Neural cell (in vitro differentiated cells): ENCODE measurements at regions not wholly inside any gene's neighbourhood (a gene's known extent, or its start where the extent isn't known, plus 50 kb on each side); places are given as distances from the start of the nearest gene placed in this dataset.

ENCODE experiments used
- H2AFZ ChIP-seq: fragments of 200-600, 300-800 bp; sonication (generic), shearing (Covaris generic); 2 replicates; pipeline ENCODE4 v1.6.0; 2014; ENCODE audit warnings: low read depth, mild to moderate bottlenecking, antibody characterized with exemption, low read length, moderate library complexity
- H3F3A ChIP-seq: fragments of 200-600 bp; shearing (Covaris generic); 2 replicates; pipeline ENCODE4 v1.6.1; 2016; ENCODE audit warnings: mild to moderate bottlenecking, moderate library complexity, mixed read lengths, antibody characterized with exemption, low read length; ENCODE audit not compliant: insufficient read depth, poor library complexity, severe bottlenecking
- H3K27ac ChIP-seq: fragments of 200-600, 300-800 bp; sonication (generic), shearing (Covaris generic); 2 replicates; pipeline ENCODE4 v1.5.1; 2014; ENCODE audit warnings: mild to moderate bottlenecking, low read length, moderate library complexity
- H3K27me3 ChIP-seq: fragments of 300-800, 200-600 bp; sonication (generic), shearing (Covaris generic); 2 replicates; pipeline ENCODE4 v1.6.0; 2014; ENCODE audit warnings: mild to moderate bottlenecking, low read depth, low read length, moderate library complexity; ENCODE audit not compliant: insufficient read depth
- H3K36me3 ChIP-seq: fragments of 300-800, 200-600 bp; sonication (generic), shearing (Covaris generic); 2 replicates; pipeline ENCODE4 v1.5.1; 2014; ENCODE audit warnings: mild to moderate bottlenecking, antibody characterized with exemption, low read length, moderate library complexity; ENCODE audit not compliant: insufficient read depth
- H3K4me2 ChIP-seq: fragments of 300-800, 200-600 bp; sonication (generic), shearing (Covaris generic); 2 replicates; pipeline ENCODE4 v1.6.0; 2014; ENCODE audit warnings: mild to moderate bottlenecking, low read length
- H3K4me3 ChIP-seq: fragments of 300-800, 200-600 bp; sonication (generic), shearing (Covaris generic); 2 replicates; pipeline ENCODE4 v1.5.1; 2014; ENCODE audit warnings: mild to moderate bottlenecking, low read length, moderate library complexity
- H3K79me2 ChIP-seq: fragments of 200-600 bp; shearing (Covaris generic); replicated peaks from 2 replicates; pipeline ENCODE4 v1.6.0; 2014; ENCODE audit warnings: mild to moderate bottlenecking, low read length, moderate library complexity; ENCODE audit not compliant: insufficient read depth
- H3K9ac ChIP-seq: fragments of 300-800, 200-600 bp; sonication (generic), shearing (Covaris generic); 2 replicates; pipeline ENCODE4 v1.6.1; 2016; ENCODE audit warnings: mild to moderate bottlenecking, low read length, mixed read lengths
- H3K9me2 ChIP-seq: fragments of 200-600 bp; shearing (Covaris generic); 2 replicates; pipeline ENCODE4 v1.6.1; 2016; ENCODE audit warnings: mild to moderate bottlenecking, low read length, mixed read lengths; ENCODE audit not compliant: insufficient read depth
- H3K9me3 ChIP-seq: fragments of 200-600, 300-800 bp; sonication (generic), shearing (Covaris generic); 2 replicates; pipeline ENCODE4 v1.6.1; 2016; ENCODE audit warnings: mild to moderate bottlenecking, mixed run types, low read length, moderate library complexity, mixed read lengths
- H4K20me1 ChIP-seq: fragments of 200-600 bp; shearing (Covaris generic); 2 replicates; pipeline ENCODE4 v1.6.1; 2016; ENCODE audit warnings: mild to moderate bottlenecking, mixed run types; ENCODE audit not compliant: insufficient read depth
- CTCF ChIP-seq: fragments of 450-650 bp; IDR thresholded peaks from 2 replicates; pipeline ENCODE4 v1.5.1; 2014; ENCODE audit warnings: antibody characterized with exemption, mild to moderate bottlenecking, moderate library complexity; ENCODE audit not compliant: poor library complexity, severe bottlenecking
- EP300 ChIP-seq: fragments of 450-650 bp; conservative IDR thresholded peaks from 2 replicates; pipeline ENCODE4 v1.6.1; 2014; ENCODE audit warnings: antibody characterized with exemption, mild to moderate bottlenecking, moderate library complexity; ENCODE audit not compliant: poor library complexity, severe bottlenecking
- EZH2 ChIP-seq: fragments of 200-600, 300-800 bp; shearing (Covaris generic), sonication (generic); IDR thresholded peaks from 2 replicates; pipeline ENCODE4 v1.6.1; 2014; ENCODE audit warnings: antibody characterized with exemption, low read length, borderline replicate concordance, mild to moderate bottlenecking; ENCODE audit not compliant: insufficient read depth, poor library complexity, severe bottlenecking
- MXI1 ChIP-seq: fragments of 450-650 bp; conservative IDR thresholded peaks from 2 replicates; pipeline ENCODE4 v1.6.1; 2014; ENCODE audit warnings: antibody characterized with exemption, mild to moderate bottlenecking; ENCODE audit not compliant: poor library complexity, severe bottlenecking
- POLR2AphosphoS5 ChIP-seq: IDR thresholded peaks from 2 replicates; pipeline ENCODE4 v1.6.1; 2012
- RAD21 ChIP-seq: fragments of 450-650 bp; conservative IDR thresholded peaks from 2 replicates; pipeline ENCODE4 v1.6.1; 2014; ENCODE audit warnings: antibody characterized with exemption, mild to moderate bottlenecking, moderate library complexity
- REST ChIP-seq: IDR thresholded peaks from 2 replicates; pipeline ENCODE4 v1.6.1; 2012; ENCODE audit warnings: borderline replicate concordance
- SMC3 ChIP-seq: fragments of 450-650 bp; conservative IDR thresholded peaks from 2 replicates; pipeline ENCODE4 v1.6.1; 2014; ENCODE audit warnings: antibody characterized with exemption, mild to moderate bottlenecking, moderate library complexity; ENCODE audit not compliant: poor library complexity
- TAF1 ChIP-seq: IDR thresholded peaks from 2 replicates; pipeline ENCODE4 v1.6.1; 2012; ENCODE audit warnings: low read depth

- Histone ChIP-seq H2AFZ (no peak overlapping the region), H3K27ac (no peak overlapping the region), H3F3A (no peaks in the 10 kb centered on the region), H4K20me1 (no peaks in the 10 kb centered on the region), H3K4me3 (no peak overlapping the region), H3K27me3 (no peaks in the 10 kb centered on the region), H3K4me2 (no peak overlapping the region), H3K36me3 (no peaks in the 10 kb centered on the region), H3K79me2 (no peaks in the 10 kb centered on the region), H3K9me2 (no peaks in the 10 kb centered on the region), H3K9ac (no peak overlapping the region), H3K9me3 (no peaks in the 10 kb centered on the region)
- TF ChIP-seq CTCF (no peak), RAD21 (no peak), EZH2 (no peak), TAF1 (no peak), MXI1 (no peak), SMC3 (no peak), EP300 (no peak), REST (no peak), POLR2AphosphoS5 (no peak)
Observed at GRCh38 chr4:33316033-33316432, 2595.9 kb downstream of the PCDH7 start.

GRCh38 chr4:33316578-33316977 is 2596.4 kb downstream of the PCDH7 start:
- H3K27ac ChIP-seq: no peak overlapping the region
- H3K79me2 ChIP-seq: no peaks in the 10 kb centered on the region
- no peaks in the 10 kb centered on the region for H3K36me3 ChIP-seq
- H2AFZ ChIP-seq: no peak overlapping the region
- no peaks in the 10 kb centered on the region for H4K20me1 ChIP-seq
- H3K9ac ChIP-seq: no peak overlapping the region
- H3K27me3 ChIP-seq: no peaks in the 10 kb centered on the region
- no peaks in the 10 kb centered on the region for H3K9me2 ChIP-seq
- TF ChIP-seq EP300 (no peak), EZH2 (no peak), RAD21 (no peak), MXI1 (no peak), SMC3 (no peak), REST (no peak), TAF1 (no peak), POLR2AphosphoS5 (no peak), CTCF (no peak)
- no peak overlapping the region for H3K4me3 ChIP-seq
- H3F3A ChIP-seq: no peaks in the 10 kb centered on the region
- H3K9me3 ChIP-seq: no peaks in the 10 kb centered on the region
- H3K4me2 ChIP-seq: no peak overlapping the region
